Liver (tissue), 8 donors: ENCODE measurements at regions not wholly inside any gene's neighbourhood (a gene's known extent, or its start where the extent isn't known, plus 50 kb on each side); places are given as distances from the start of the nearest gene placed in this dataset.

Experiments
- DNase-seq: peaks from one replicate; pipeline ENCODE4 v3.0.0-alpha.2; 2017; ENCODE audit warnings: low spot score
- H3K27ac ChIP-seq, 2 donors: one replicate each; pipeline ENCODE4 v1.7.0; 2013; ENCODE audit warnings: inconsistent platforms in 2 of 2, low read length in 2 of 2, control low read depth in 1 of 2, low read depth in 1 of 2, mild to moderate bottlenecking in 1 of 2
- H3K27me3 ChIP-seq, 4 donors: one replicate each; pipeline versions ENCODE4 v1.6.1 to v1.7.0; 2013; ENCODE audit warnings: low read length in 3 of 4, inconsistent platforms in 1 of 4, mild to moderate bottlenecking in 1 of 4, moderate library complexity in 1 of 4; ENCODE audit not compliant: control insufficient read depth in 4 of 4, insufficient read depth in 4 of 4
- H3K36me3 ChIP-seq, 4 donors: one replicate each; pipeline versions ENCODE4 v1.6.1 to v1.7.0; 2013; ENCODE audit warnings: low read length in 3 of 4, mild to moderate bottlenecking in 3 of 4, low read depth in 1 of 4, moderate library complexity in 1 of 4; ENCODE audit not compliant: control insufficient read depth in 4 of 4, insufficient read depth in 3 of 4
- H3K4me1 ChIP-seq, 4 donors: one replicate each; pipeline versions ENCODE4 v1.6.1 to v1.7.0; 2013; ENCODE audit warnings: low read length in 3 of 4, mild to moderate bottlenecking in 3 of 4, moderate library complexity in 1 of 4; ENCODE audit not compliant: control insufficient read depth in 4 of 4, insufficient read depth in 4 of 4
- H3K4me3 ChIP-seq, 3 donors: one replicate each; pipeline versions ENCODE4 v1.6.1 to v1.7.0; 2013; ENCODE audit warnings: low read length in 3 of 3, control low read depth in 1 of 3, low read depth in 1 of 3, mild to moderate bottlenecking in 1 of 3
- H3K9ac ChIP-seq, 2 donors: one replicate each; pipeline ENCODE4 v1.7.0; 2013; ENCODE audit warnings: low read length in 2 of 2, mild to moderate bottlenecking in 2 of 2, moderate library complexity in 2 of 2, control low read depth in 1 of 2, low read depth in 1 of 2
- H3K9me3 ChIP-seq, 4 donors: one replicate each; pipeline versions ENCODE4 v1.6.1 to v1.7.0; 2013; ENCODE audit warnings: low read length in 3 of 4; ENCODE audit not compliant: control insufficient read depth in 4 of 4
- CTCF ChIP-seq: fragments of 150-350 bp; IDR thresholded peaks from 2 replicates; pipeline ENCODE4 v1.5.1; 2017; ENCODE audit warnings: improper control_type of control experiment, low read depth, low read length; ENCODE audit not compliant: missing input control
- EGR1 ChIP-seq, 2 donors: IDR thresholded peaks; 2 replicates each; pipeline ENCODE4 v1.6.1; 2016 to 2018; ENCODE audit warnings: antibody characterized with exemption in 2 of 2, low read depth in 2 of 2
- FOXA1 ChIP-seq: IDR thresholded peaks from 2 replicates; pipeline ENCODE4 v1.6.1; 2016; ENCODE audit warnings: antibody characterized with exemption
- FOXA2 ChIP-seq: IDR thresholded peaks from 2 replicates; pipeline ENCODE4 v1.6.1; 2016; ENCODE audit warnings: antibody characterized with exemption
- GABPA ChIP-seq, 2 donors: IDR thresholded peaks in 1 of 2; conservative IDR thresholded peaks in 1 of 2; 2 replicates each; pipeline ENCODE4 v1.6.1; 2016; ENCODE audit warnings: antibody characterized with exemption in 2 of 2, mild to moderate bottlenecking in 1 of 2, moderate library complexity in 1 of 2
- HNF4A ChIP-seq, 2 donors: conservative IDR thresholded peaks; 2 replicates each; pipeline ENCODE4 v1.6.1; 2016; ENCODE audit warnings: antibody characterized with exemption in 2 of 2, mild to moderate bottlenecking in 2 of 2
- HNF4G ChIP-seq: IDR thresholded peaks from 2 replicates; pipeline ENCODE4 v1.6.1; 2016; ENCODE audit warnings: antibody characterized with exemption
- JUND ChIP-seq, 2 donors: IDR thresholded peaks; 2 replicates each; pipeline ENCODE4 v1.6.1; 2016; ENCODE audit warnings: antibody characterized with exemption in 2 of 2
- NR2F2 ChIP-seq: IDR thresholded peaks from 2 replicates; pipeline ENCODE4 v1.6.1; 2016; ENCODE audit warnings: antibody characterized with exemption
- RAD21 ChIP-seq, 2 donors: IDR thresholded peaks; 2 replicates each; pipeline ENCODE4 v1.6.1; 2016; ENCODE audit warnings: antibody characterized with exemption in 2 of 2, mild to moderate bottlenecking in 2 of 2
- REST ChIP-seq: IDR thresholded peaks from 2 replicates; pipeline ENCODE4 v1.6.1; 2016; ENCODE audit warnings: antibody characterized with exemption, mild to moderate bottlenecking
- RXRA ChIP-seq, 2 donors: IDR thresholded peaks; 2 replicates each; pipeline ENCODE4 v1.6.1; 2017 to 2018; ENCODE audit warnings: antibody characterized with exemption in 2 of 2, mild to moderate bottlenecking in 1 of 2
- SP1 ChIP-seq: IDR thresholded peaks from 2 replicates; pipeline ENCODE4 v1.6.1; 2018; ENCODE audit warnings: antibody characterized with exemption, mild to moderate bottlenecking
- TAF1 ChIP-seq: conservative IDR thresholded peaks from 2 replicates; pipeline ENCODE4 v1.6.1; 2016; ENCODE audit warnings: antibody characterized with exemption, mild to moderate bottlenecking
- YY1 ChIP-seq: IDR thresholded peaks from 2 replicates; pipeline ENCODE4 v1.6.1; 2016; ENCODE audit warnings: antibody characterized with exemption, mild to moderate bottlenecking
- WGBS: extraction: QIAGEN DNeasy Blood & Tissue Kit; methylation state at CpG from one replicate; pipeline ENCODE4 v1.1.7; 2013; 5-methylcytosine and 5-hydroxymethylcytosine counted together
- TF ChIP-seq, protein P1 (sequence below): IDR thresholded peaks from 2 replicates; pipeline ENCODE4 v1.6.1; 2016; ENCODE audit warnings: antibody characterized with exemption
- TF ChIP-seq, protein P2 (sequence below): IDR thresholded peaks from 2 replicates; pipeline ENCODE4 v1.6.1; 2016; ENCODE audit warnings: antibody characterized with exemption
- TF ChIP-seq, protein P3 (sequence below): IDR thresholded peaks from 2 replicates; pipeline ENCODE4 v1.6.1; 2016; ENCODE audit warnings: antibody characterized with exemption
- donor health status: healthy.
- donor health status: healthy.
- donor health status: healthy.
- donor health status: healthy.
- donor health status: healthy.

DNA sequence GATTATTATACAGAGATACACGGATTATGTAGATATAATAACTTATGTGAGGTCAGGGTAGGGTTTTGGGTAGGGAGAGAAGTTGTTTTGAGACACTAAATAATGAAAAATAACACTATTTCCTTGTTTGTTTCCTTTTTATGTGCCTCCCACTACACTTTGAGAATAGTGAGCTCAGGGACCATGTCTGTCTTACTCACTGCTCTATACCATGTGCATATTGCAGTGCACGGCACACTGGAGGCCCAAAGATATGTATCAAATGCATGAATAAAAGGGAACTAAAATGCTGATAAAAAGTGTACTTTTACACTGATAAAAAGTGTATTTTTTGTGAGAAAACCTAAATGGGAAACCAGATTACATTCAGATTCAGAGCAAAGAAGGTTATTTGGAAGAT is 151.4 kb upstream of the NABP1 start:
- no peak for TF ChIP-seq HNF4G
- TF ChIP-seq RAD21 (IDR thresholded peaks at IDR 0.05): no peak
- TF ChIP-seq, protein P1, sequence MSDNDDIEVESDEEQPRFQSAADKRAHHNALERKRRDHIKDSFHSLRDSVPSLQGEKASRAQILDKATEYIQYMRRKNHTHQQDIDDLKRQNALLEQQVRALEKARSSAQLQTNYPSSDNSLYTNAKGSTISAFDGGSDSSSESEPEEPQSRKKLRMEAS: no peak
- no peak for TF ChIP-seq NR2F2
- TF ChIP-seq, protein P2, sequence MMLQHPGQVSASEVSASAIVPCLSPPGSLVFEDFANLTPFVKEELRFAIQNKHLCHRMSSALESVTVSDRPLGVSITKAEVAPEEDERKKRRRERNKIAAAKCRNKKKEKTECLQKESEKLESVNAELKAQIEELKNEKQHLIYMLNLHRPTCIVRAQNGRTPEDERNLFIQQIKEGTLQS: no peak
- no peak for TF ChIP-seq RXRA (IDR thresholded peaks at IDR 0.05)
- TF ChIP-seq GABPA (IDR thresholded peaks at IDR 0.05 in 1 of 2, conservative IDR thresholded peaks at IDR 0.05 in 1 of 2): no peak
- no peak for TF ChIP-seq REST
- TF ChIP-seq SP1: no peak
- TF ChIP-seq JUND (IDR thresholded peaks at IDR 0.05): no peak
- no peak for TF ChIP-seq FOXA2
- no peak for TF ChIP-seq HNF4A (conservative IDR thresholded peaks at IDR 0.05)
- no peak for TF ChIP-seq EGR1 (IDR thresholded peaks at IDR 0.05; ENCODE audit: low read depth in 2 of 2)
- Histone ChIP-seq H3K27ac (no peak overlapping the region), H3K9me3 (no peaks in the 10 kb centered on the region), H3K36me3 (no peaks in the 10 kb centered on the region), H3K4me3 (no peak overlapping the region), H3K27me3 (no peaks in the 10 kb centered on the region), H3K4me1 (no peaks in the 10 kb centered on the region), H3K9ac (no peak overlapping the region)
- 63% methylated on average over 2 of the region's 2 CpGs for WGBS
- DNase-seq: no peak

GRCh38 chr2:191526953-191527556 is 150.9 kb upstream of the NABP1 start:
- 83% methylated on average over 3 of the region's 3 CpGs for WGBS
- Histone ChIP-seq H3K4me3 (no peak overlapping the region), H3K36me3 (no peaks in the 10 kb centered on the region), H3K4me1 (no peaks in the 10 kb centered on the region), H3K9ac (no peak overlapping the region), H3K27ac (no peak overlapping the region), H3K9me3 (no peaks in the 10 kb centered on the region), H3K27me3 (no peaks in the 10 kb centered on the region)
- TF ChIP-seq REST (no peak), HNF4A (conservative IDR thresholded peaks at IDR 0.05) (no peak), HNF4G (no peak), GABPA (IDR thresholded peaks at IDR 0.05 in 1 of 2, conservative IDR thresholded peaks at IDR 0.05 in 1 of 2) (no peak), FOXA1 (no peak), SP1 (no peak), CTCF (no peak), JUND (IDR thresholded peaks at IDR 0.05) (no peak), TAF1 (no peak), YY1 (no peak), EGR1 (IDR thresholded peaks at IDR 0.05; ENCODE audit: low read depth in 2 of 2) (no peak), NR2F2 (no peak), RAD21 (IDR thresholded peaks at IDR 0.05) (no peak), RXRA (IDR thresholded peaks at IDR 0.05) (no peak), FOXA2 (no peak)
- TF ChIP-seq, protein P2: no peak
- TF ChIP-seq, protein P3, sequence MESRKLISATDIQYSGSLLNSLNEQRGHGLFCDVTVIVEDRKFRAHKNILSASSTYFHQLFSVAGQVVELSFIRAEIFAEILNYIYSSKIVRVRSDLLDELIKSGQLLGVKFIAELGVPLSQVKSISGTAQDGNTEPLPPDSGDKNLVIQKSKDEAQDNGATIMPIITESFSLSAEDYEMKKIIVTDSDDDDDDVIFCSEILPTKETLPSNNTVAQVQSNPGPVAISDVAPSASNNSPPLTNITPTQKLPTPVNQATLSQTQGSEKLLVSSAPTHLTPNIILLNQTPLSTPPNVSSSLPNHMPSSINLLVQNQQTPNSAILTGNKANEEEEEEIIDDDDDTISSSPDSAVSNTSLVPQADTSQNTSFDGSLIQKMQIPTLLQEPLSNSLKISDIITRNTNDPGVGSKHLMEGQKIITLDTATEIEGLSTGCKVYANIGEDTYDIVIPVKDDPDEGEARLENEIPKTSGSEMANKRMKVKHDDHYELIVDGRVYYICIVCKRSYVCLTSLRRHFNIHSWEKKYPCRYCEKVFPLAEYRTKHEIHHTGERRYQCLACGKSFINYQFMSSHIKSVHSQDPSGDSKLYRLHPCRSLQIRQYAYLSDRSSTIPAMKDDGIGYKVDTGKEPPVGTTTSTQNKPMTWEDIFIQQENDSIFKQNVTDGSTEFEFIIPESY: no peak
- TF ChIP-seq, protein P1: no peak
- DNase-seq: no peak
